ENCODE measurements at regions not wholly inside any gene's neighbourhood (a gene's known extent, or its start where the extent isn't known, plus 50 kb on each side); places are given as distances from the start of the nearest gene placed in this dataset.

GRCh38 chr12:63354969-63355368 lies 204.0 kb upstream of the AVPR1A start:
- ATAC-seq (ENCODE audit: poor library complexity) (no peak), DNase-seq (no peak)
- no peak overlapping the region for H3K4me3 ChIP-seq (ENCODE audit: low read length)
- Mint-ChIP-seq H3K27ac (no peak overlapping the region), H3K4me3 (no peak overlapping the region), H3K36me3 (ENCODE audit: low read depth) (no peaks in the 10 kb centered on the region), H3K27me3 (no peaks in the 10 kb centered on the region), H3K9me3 (no peaks in the 10 kb centered on the region), H3K4me1 (ENCODE audit: low read depth) (no peaks in the 10 kb centered on the region)
- H3K4me1 ChIP-seq (ENCODE audit: insufficient read depth, low read length) = no peaks in the 10 kb centered on the region
- POLR2A ChIA-PET = no interaction called here
- H3K36me3 ChIP-seq (ENCODE audit: insufficient read depth, low read length) = no peaks in the 10 kb centered on the region
- CTCF ChIA-PET = no interaction called here
- intact Hi-C loops (cut with DNase I, micrococcal nuclease) = no loop called here
- H3K27ac ChIP-seq (ENCODE audit: low read depth in 1 of 2, low read length in 2 of 2) = no peak overlapping the region
- no peak for TF ChIP-seq CTCF (IDR thresholded peaks at IDR 0.05)
- H3K9me3 ChIP-seq (ENCODE audit: control insufficient read depth in 1 of 2, insufficient read depth in 1 of 2, low read length in 2 of 2) = no peaks in the 10 kb centered on the region
- H3K27me3 ChIP-seq (ENCODE audit: control insufficient read depth in 1 of 2, insufficient read depth in 2 of 2, low read length in 2 of 2) = no peaks in the 10 kb centered on the region

GRCh38 chr12:63353559-63353958 lies 202.6 kb upstream of the AVPR1A start:
- Mint-ChIP-seq H3K9me3 (no peaks in the 10 kb centered on the region), H3K27me3 (no peaks in the 10 kb centered on the region), H3K36me3 (ENCODE audit: low read depth) (no peaks in the 10 kb centered on the region), H3K4me3 (no peak overlapping the region), H3K27ac (no peak overlapping the region), H3K4me1 (ENCODE audit: low read depth) (no peaks in the 10 kb centered on the region)
- TF ChIP-seq CTCF (IDR thresholded peaks at IDR 0.05) = no peak
- ChIA-PET CTCF (no interaction called here), POLR2A (no interaction called here)
- H3K4me1 ChIP-seq (ENCODE audit: insufficient read depth, low read length) = no peaks in the 10 kb centered on the region
- no peak overlapping the region for H3K27ac ChIP-seq (ENCODE audit: low read depth in 1 of 2, low read length in 2 of 2)
- intact Hi-C loops (cut with DNase I, micrococcal nuclease) = no loop called here
- H3K4me3 ChIP-seq (ENCODE audit: low read length) = no peak overlapping the region
- no peaks in the 10 kb centered on the region for H3K36me3 ChIP-seq (ENCODE audit: insufficient read depth, low read length)
- DNase-seq (no peak), ATAC-seq (ENCODE audit: poor library complexity) (no peak)
- no peaks in the 10 kb centered on the region for H3K9me3 ChIP-seq (ENCODE audit: control insufficient read depth in 1 of 2, insufficient read depth in 1 of 2, low read length in 2 of 2)
- no peaks in the 10 kb centered on the region for H3K27me3 ChIP-seq (ENCODE audit: control insufficient read depth in 1 of 2, insufficient read depth in 2 of 2, low read length in 2 of 2)

- Histone ChIP-seq H3K27ac (ENCODE audit: low read depth in 1 of 2, low read length in 2 of 2) (no peak overlapping the region), H3K4me3 (ENCODE audit: low read length) (no peak overlapping the region), H3K9me3 (ENCODE audit: control insufficient read depth in 1 of 2, insufficient read depth in 1 of 2, low read length in 2 of 2) (no peaks in the 10 kb centered on the region), H3K4me1 (ENCODE audit: insufficient read depth, low read length) (no peaks in the 10 kb centered on the region), H3K27me3 (ENCODE audit: control insufficient read depth in 1 of 2, insufficient read depth in 2 of 2, low read length in 2 of 2) (no peaks in the 10 kb centered on the region), H3K36me3 (ENCODE audit: insufficient read depth, low read length) (no peaks in the 10 kb centered on the region)
- ChIA-PET CTCF (no interaction called here), POLR2A (no interaction called here)
- intact Hi-C loops (cut with DNase I, micrococcal nuclease) = no loop called here
- Mint-ChIP-seq H3K27ac (no peak overlapping the region), H3K4me3 (no peak overlapping the region), H3K27me3 (no peaks in the 10 kb centered on the region), H3K36me3 (ENCODE audit: low read depth) (no peaks in the 10 kb centered on the region), H3K9me3 (no peaks in the 10 kb centered on the region), H3K4me1 (ENCODE audit: low read depth) (no peaks in the 10 kb centered on the region)
- TF ChIP-seq CTCF (IDR thresholded peaks at IDR 0.05) = no peak
- DNase-seq (no peak), ATAC-seq (ENCODE audit: poor library complexity) (no peak)
These were observed 200.4 kb upstream of the AVPR1A start for GRCh38 chr12:63351370-63351769.
